ENCODE measurements at regions not wholly inside any gene's neighbourhood (a gene's known extent, or its start where the extent isn't known, plus 50 kb on each side); places are given as distances from the start of the nearest gene placed in this dataset.

DNA sequence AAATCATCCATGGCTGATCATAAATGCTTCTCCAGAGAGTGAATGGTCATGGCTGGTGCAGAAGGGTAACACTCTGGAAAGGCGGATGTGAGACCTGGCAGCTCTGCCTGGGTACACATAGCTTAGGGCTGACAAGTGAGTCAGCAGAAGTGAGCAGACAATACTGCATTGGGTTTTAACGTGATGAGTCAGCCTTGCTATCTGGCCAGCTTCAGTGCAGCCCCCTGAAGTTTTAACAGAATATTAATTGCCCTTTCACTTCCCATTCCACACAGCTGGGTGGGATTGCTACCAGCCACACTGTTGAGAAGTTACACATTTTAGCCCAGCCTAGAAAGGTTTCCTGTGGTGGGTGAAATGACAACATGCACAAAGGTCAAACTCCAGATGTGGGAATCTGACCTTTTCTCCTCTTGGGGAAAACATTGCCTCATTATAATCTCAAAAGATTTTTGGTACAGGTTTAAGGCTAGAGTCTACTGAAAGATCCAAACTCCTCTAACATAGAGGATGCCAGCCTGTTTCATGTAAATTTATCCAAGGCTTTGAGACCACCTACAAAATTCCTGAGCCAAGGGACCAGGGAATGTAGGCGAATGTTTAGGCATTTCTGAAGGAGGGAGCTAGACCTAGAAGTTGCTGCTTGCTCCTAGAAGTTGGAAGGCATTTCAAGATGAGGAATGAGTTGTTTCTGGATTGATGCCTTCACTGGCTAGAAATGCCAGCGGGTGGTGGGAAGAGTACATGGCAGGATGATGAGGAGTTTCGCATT, 230.3 kb upstream of the PGRMC2 start (continued):
- TF ChIP-seq, protein P1, sequence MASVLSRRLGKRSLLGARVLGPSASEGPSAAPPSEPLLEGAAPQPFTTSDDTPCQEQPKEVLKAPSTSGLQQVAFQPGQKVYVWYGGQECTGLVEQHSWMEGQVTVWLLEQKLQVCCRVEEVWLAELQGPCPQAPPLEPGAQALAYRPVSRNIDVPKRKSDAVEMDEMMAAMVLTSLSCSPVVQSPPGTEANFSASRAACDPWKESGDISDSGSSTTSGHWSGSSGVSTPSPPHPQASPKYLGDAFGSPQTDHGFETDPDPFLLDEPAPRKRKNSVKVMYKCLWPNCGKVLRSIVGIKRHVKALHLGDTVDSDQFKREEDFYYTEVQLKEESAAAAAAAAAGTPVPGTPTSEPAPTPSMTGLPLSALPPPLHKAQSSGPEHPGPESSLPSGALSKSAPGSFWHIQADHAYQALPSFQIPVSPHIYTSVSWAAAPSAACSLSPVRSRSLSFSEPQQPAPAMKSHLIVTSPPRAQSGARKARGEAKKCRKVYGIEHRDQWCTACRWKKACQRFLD (CRISPR knock-in tag; IDR thresholded peaks at IDR 0.05) = peak; percentile 91; the same call in 1 of the 2 replicates
- no peak for TF ChIP-seq EWSR1 (IDR thresholded peaks at IDR 0.05; ENCODE audit: borderline replicate concordance, low read depth, partially characterized antibody)
- peak; percentile 71 for TF ChIP-seq NEUROD1 (IDR thresholded peaks at IDR 0.05; ENCODE audit: borderline replicate concordance, low read depth, low read length, partially characterized antibody)
- no peak for TF ChIP-seq ATF1 (CRISPR knock-in tag; IDR thresholded peaks at IDR 0.05)
- TF ChIP-seq ATF1 (tag; IDR thresholded peaks at IDR 0.05) = peak; percentile 52
- no peak for TF ChIP-seq HEY1 (CRISPR knock-in tag; IDR thresholded peaks at IDR 0.05; ENCODE audit: borderline replicate concordance)
- 0 out of 2 replicates have a peak, but pooled peaks have one; percentile 74 for TF ChIP-seq STAT5A (IDR thresholded peaks at IDR 0.05; ENCODE audit: borderline replicate concordance, low read length)
- TF ChIP-seq FOS (IDR thresholded peaks at IDR 0.05; ENCODE audit: extremely low read depth, insufficient read length) = peak; percentile 50
- TF ChIP-seq GATA2 (CRISPR knock-in tag; IDR thresholded peaks at IDR 0.05) = 0 out of 2 replicates have a peak, but pooled peaks have one; percentile 48
- TF ChIP-seq TAF9B (IDR thresholded peaks at IDR 0.05; ENCODE audit: partially characterized antibody) = peak; percentile 88
- TF ChIP-seq, protein P2, sequence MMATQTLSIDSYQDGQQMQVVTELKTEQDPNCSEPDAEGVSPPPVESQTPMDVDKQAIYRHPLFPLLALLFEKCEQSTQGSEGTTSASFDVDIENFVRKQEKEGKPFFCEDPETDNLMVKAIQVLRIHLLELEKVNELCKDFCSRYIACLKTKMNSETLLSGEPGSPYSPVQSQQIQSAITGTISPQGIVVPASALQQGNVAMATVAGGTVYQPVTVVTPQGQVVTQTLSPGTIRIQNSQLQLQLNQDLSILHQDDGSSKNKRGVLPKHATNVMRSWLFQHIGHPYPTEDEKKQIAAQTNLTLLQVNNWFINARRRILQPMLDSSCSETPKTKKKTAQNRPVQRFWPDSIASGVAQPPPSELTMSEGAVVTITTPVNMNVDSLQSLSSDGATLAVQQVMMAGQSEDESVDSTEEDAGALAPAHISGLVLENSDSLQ (IDR thresholded peaks at IDR 0.05) = peak; percentile 75
- TF ChIP-seq BRD9 (IDR thresholded peaks at IDR 0.05; ENCODE audit: low read depth, partially characterized antibody) = peak; percentile 73
- no peak for TF ChIP-seq NR2C2 (CRISPR knock-in tag; IDR thresholded peaks at IDR 0.05)
- TF ChIP-seq NR2C2 (tag; IDR thresholded peaks at IDR 0.05) = peak; percentile 89
- peak; percentile 98 for TF ChIP-seq JUND (IDR thresholded peaks at IDR 0.05; ENCODE audit: borderline replicate concordance, low read depth, low read length)
- TF ChIP-seq JUND (tag; IDR thresholded peaks at IDR 0.05; ENCODE audit: borderline replicate concordance, low read depth, low read length) = peak; percentile 97; the same call in 2 of the 3 replicates
- TF ChIP-seq EP400 (IDR thresholded peaks at IDR 0.05) = peak; percentile 34; the same call in 1 of the 2 replicates
- peak; percentile 45; the same call in 1 of the 2 replicates for TF ChIP-seq ZNF165 (CRISPR knock-in tag; IDR thresholded peaks at IDR 0.05; ENCODE audit: borderline replicate concordance)
- TF ChIP-seq SOX6 (IDR thresholded peaks at IDR 0.05) = peak; percentile 92
- TF ChIP-seq MAZ (CRISPR knock-in tag; conservative IDR thresholded peaks at IDR 0.05 in 1 of 2, IDR thresholded peaks at IDR 0.05 in 1 of 2) = peak in 1 of 2 experiments; percentile 64; a peak in 2 of 4 replicates
- TF ChIP-seq RFX1 (IDR thresholded peaks at IDR 0.05) = no peak
- peak; percentile 66; the same call in 1 of the 2 replicates for TF ChIP-seq KLF16 (IDR thresholded peaks at IDR 0.05)
- no peak for TF ChIP-seq CC2D1A (IDR thresholded peaks at IDR 0.05)
- TF ChIP-seq HCFC1 (IDR thresholded peaks at IDR 0.05; ENCODE audit: low read depth, low read length) = no peak
- peak; percentile 68 for TF ChIP-seq MEF2D (tag; conservative IDR thresholded peaks at IDR 0.05; ENCODE audit: low read depth)
- TF ChIP-seq KDM2B (CRISPR knock-in tag; IDR thresholded peaks at IDR 0.05) = no peak
- TF ChIP-seq ZNF431 (CRISPR knock-in tag; IDR thresholded peaks at IDR 0.05) = 0 out of 2 replicates have a peak, but pooled peaks have one; percentile 43
- peak; percentile 79 for TF ChIP-seq TAF1 (IDR thresholded peaks at IDR 0.05; ENCODE audit: control insufficient read depth, extremely low read depth, insufficient read depth, low read length, severe bottlenecking)
